ENCODE measurements at regions not wholly inside any gene's neighbourhood (a gene's known extent, or its start where the extent isn't known, plus 50 kb on each side); places are given as distances from the start of the nearest gene placed in this dataset.

DNA sequence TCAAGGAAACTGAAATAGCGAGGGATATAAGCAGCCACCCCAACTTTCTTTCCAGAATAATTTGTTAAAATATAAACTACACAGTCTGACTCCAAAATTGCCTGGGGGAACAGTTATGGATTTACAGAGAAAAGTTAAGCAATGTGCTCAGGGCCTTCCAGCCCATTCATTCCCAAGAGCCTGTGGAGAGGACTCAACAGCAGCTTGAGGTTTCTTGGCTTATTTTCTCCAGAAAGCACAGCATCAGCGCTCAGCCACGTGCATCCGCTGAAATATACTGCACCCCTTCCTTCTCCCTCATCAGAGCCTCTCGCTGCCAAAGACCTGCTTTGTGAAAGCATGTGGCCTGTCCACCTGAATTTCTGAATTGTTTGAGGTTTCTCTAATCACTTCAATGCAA lies 375.2 kb upstream of the VWC2 start:
- Histone ChIP-seq H3K79me1 (ENCODE audit: low read depth in 1 of 2, low read length in 2 of 2) (no peaks in the 10 kb centered on the region), H3K4me2 (ENCODE audit: low read depth, low read length) (no peak overlapping the region), H3K4ac (ENCODE audit: low read depth, low read length) (no peak overlapping the region), H3K4me1 (ENCODE audit: control insufficient read depth, insufficient read depth, low read length) (no peaks in the 10 kb centered on the region), H3K14ac (replicated peaks; ENCODE audit: low read depth, low read length) (no peak overlapping the region), H3K9me3 (ENCODE audit: control insufficient read depth, insufficient read depth, low read length) (peaks cover 8% of the 10 kb centered on the region), H4K91ac (ENCODE audit: insufficient read depth, low read depth, low read length) (no peak overlapping the region), H2BK15ac (ENCODE audit: low read depth, low read length) (no peak overlapping the region), H2AK5ac (ENCODE audit: low read depth, low read length) (no peak overlapping the region), H3K4me3 (ENCODE audit: insufficient read depth, low read depth, low read length) (no peak overlapping the region), H3K27me3 (ENCODE audit: control insufficient read depth, insufficient read depth, low read length) (no peaks in the 10 kb centered on the region), H2AFZ (replicated peaks; ENCODE audit: low read length, poor library complexity) (no peak overlapping the region), H4K20me1 (ENCODE audit: insufficient read depth, low read length) (no peaks in the 10 kb centered on the region), H4K5ac (ENCODE audit: low read depth, low read length) (no peak overlapping the region), H3K56ac (ENCODE audit: extremely low read depth, insufficient read depth, low read length) (no peak overlapping the region), H3K23ac (ENCODE audit: low read depth, low read length) (no peak overlapping the region), H2AK9ac (replicated peaks; ENCODE audit: low read depth, low read length, poor library complexity) (no peak overlapping the region), H2BK20ac (ENCODE audit: low read depth, low read length) (no peak overlapping the region), H2BK120ac (ENCODE audit: low read depth, low read length) (no peak overlapping the region), H2BK5ac (ENCODE audit: low read depth, low read length, poor library complexity, severe bottlenecking) (no peak overlapping the region), H3K27ac (ENCODE audit: insufficient read depth, low read length) (no peak overlapping the region), H3K36me3 (ENCODE audit: control insufficient read depth, insufficient read depth, low read length) (no peaks in the 10 kb centered on the region), H4K8ac (ENCODE audit: low read depth in 2 of 2, low read length in 2 of 2) (no peak overlapping the region), H3K18ac (ENCODE audit: low read depth, low read length) (no peak overlapping the region), H3K9me1 (ENCODE audit: insufficient read depth, low read length) (no peaks in the 10 kb centered on the region), H3K9ac (ENCODE audit: low read depth, low read length) (no peak overlapping the region)
- ATAC-seq (ENCODE audit: low read depth) (no peak), DNase-seq (no peak)
- in situ Hi-C loops (cut with MboI; ENCODE audit: low sequenced_read_pairs) (no loop called here), intact Hi-C loops (cut with micrococcal nuclease) (no loop called here), dilution Hi-C loops (cut with HindIII; ENCODE audit: low sequenced_read_pairs, unreplicated experiment) (no loop called here)
- no CpG with 5 or more reads among the region's 5 CpGs for WGBS, 2 experiments (ENCODE audit: extremely low coverage in 2 of 2, insufficient read length in 1 of 2)
- ChIA-PET POLR2A (ENCODE audit: unreplicated experiment) (no interaction called here), CTCF (no interaction called here)
- BruUV-seq (replicated peaks): no TSS peak
- TF ChIP-seq POLR2A (IDR thresholded peaks at IDR 0.05; ENCODE audit: low read depth, low read length) (no peak), MXI1 (IDR thresholded peaks at IDR 0.05; ENCODE audit: borderline replicate concordance, low read depth, low read length) (no peak), CHD1 (IDR thresholded peaks at IDR 0.05; ENCODE audit: low read depth, low read length) (no peak), CEBPB (IDR thresholded peaks at IDR 0.05; ENCODE audit: low read depth, low read length) (no peak), NFE2L2 (IDR thresholded peaks at IDR 0.05; ENCODE audit: low read depth, low read length) (no peak), SMC3 (IDR thresholded peaks at IDR 0.05; ENCODE audit: low read depth, low read length) (no peak)
- TF ChIP-seq, protein P1, sequence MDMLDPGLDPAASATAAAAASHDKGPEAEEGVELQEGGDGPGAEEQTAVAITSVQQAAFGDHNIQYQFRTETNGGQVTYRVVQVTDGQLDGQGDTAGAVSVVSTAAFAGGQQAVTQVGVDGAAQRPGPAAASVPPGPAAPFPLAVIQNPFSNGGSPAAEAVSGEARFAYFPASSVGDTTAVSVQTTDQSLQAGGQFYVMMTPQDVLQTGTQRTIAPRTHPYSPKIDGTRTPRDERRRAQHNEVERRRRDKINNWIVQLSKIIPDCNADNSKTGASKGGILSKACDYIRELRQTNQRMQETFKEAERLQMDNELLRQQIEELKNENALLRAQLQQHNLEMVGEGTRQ (IDR thresholded peaks at IDR 0.05; ENCODE audit: low read depth, low read length): no peak
- TF ChIP-seq, protein P2, sequence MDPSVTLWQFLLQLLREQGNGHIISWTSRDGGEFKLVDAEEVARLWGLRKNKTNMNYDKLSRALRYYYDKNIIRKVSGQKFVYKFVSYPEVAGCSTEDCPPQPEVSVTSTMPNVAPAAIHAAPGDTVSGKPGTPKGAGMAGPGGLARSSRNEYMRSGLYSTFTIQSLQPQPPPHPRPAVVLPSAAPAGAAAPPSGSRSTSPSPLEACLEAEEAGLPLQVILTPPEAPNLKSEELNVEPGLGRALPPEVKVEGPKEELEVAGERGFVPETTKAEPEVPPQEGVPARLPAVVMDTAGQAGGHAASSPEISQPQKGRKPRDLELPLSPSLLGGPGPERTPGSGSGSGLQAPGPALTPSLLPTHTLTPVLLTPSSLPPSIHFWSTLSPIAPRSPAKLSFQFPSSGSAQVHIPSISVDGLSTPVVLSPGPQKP (IDR thresholded peaks at IDR 0.05; ENCODE audit: borderline replicate concordance, low read depth, low read length): no peak
- TF ChIP-seq, protein P3, sequence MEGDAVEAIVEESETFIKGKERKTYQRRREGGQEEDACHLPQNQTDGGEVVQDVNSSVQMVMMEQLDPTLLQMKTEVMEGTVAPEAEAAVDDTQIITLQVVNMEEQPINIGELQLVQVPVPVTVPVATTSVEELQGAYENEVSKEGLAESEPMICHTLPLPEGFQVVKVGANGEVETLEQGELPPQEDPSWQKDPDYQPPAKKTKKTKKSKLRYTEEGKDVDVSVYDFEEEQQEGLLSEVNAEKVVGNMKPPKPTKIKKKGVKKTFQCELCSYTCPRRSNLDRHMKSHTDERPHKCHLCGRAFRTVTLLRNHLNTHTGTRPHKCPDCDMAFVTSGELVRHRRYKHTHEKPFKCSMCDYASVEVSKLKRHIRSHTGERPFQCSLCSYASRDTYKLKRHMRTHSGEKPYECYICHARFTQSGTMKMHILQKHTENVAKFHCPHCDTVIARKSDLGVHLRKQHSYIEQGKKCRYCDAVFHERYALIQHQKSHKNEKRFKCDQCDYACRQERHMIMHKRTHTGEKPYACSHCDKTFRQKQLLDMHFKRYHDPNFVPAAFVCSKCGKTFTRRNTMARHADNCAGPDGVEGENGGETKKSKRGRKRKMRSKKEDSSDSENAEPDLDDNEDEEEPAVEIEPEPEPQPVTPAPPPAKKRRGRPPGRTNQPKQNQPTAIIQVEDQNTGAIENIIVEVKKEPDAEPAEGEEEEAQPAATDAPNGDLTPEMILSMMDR (conservative IDR thresholded peaks at IDR 0.05; ENCODE audit: low read depth, low read length): no peak

All from IMR-90 (cell line).